Activated CD8-positive, alpha-beta memory T cell treated with anti-CD3 and anti-CD28 coated beads for 36 hours (primary cell): ENCODE measurements at regions not wholly inside any gene's neighbourhood (a gene's known extent, or its start where the extent isn't known, plus 50 kb on each side); places are given as distances from the start of the nearest gene placed in this dataset.
"Not testable (repeated sequence)": the region's sequence is repeated elsewhere in the genome, so short reads cannot be mapped to it uniquely, and the experiment has no call there.

Experiments
- CTCF ChIA-PET: fragments of 350-600 bp; sonication (Branson Sonifier 250); formaldehyde crosslinking; loops from one replicate; lab custom pipeline; 2021; ENCODE audit warnings: antibody characterized with exemption; lab: Charles Lee
- POLR2A ChIA-PET: fragments of 350-600 bp; sonication (Branson Sonifier 250); formaldehyde crosslinking; loops from one replicate; lab custom pipeline; 2021; ENCODE audit warnings: antibody characterized with exemption; lab: Charles Lee

DNA sequence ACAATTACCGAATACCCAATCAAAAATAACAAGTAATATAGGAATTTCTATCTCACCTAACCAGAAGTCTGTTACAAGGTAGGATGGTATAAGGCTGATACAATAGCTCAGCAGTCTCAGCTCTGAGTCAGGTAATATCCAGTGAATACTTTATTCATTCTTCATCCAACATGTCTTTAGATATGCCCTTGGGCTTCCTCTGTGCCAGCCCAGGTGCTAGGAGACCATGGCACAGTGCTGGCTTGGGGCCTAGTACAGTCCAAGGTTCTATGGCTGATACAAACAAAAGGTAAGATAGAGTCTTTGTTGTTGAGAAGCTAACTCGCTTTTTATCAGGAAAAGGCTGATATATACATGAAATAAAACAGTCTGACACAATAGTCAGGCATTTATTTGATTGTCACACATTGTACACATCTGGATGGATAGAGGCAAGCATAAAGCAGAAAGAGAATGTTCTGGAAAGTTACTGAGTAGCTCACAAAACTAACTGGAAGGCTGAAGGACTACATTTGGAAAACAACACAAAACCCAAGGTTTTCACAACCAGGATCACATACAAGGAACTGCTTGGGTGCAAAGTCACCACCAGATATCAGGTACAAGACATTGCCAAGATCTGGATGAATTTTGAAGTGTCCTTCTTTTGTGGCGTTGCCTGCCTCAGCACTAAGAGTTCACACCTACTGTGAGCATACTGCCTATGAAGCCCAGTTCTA, 110.4 kb upstream of the SCAF8 start:
- CTCF ChIA-PET = no interaction called here
- POLR2A ChIA-PET = no interaction called here

DNA sequence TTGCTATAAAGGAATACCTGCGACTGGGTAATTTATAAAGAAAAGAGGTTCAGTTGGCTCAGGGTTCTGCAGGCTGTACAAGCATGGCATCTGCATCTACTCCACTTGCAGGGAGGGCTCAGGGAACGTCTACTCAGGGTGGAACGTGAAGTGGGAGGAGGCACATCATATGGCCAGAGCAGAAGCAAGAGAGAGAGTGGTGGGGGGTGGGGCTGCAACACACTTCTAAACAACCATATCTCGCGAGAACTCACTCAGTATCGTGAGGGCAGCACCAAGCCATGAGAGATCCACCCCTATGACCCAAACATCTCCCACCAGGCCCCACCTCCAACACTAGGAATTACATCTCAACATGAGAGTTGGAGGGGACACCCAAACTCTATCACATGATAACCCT, 109.8 kb upstream of the SCAF8 start:
- POLR2A ChIA-PET = no interaction called here

DNA sequence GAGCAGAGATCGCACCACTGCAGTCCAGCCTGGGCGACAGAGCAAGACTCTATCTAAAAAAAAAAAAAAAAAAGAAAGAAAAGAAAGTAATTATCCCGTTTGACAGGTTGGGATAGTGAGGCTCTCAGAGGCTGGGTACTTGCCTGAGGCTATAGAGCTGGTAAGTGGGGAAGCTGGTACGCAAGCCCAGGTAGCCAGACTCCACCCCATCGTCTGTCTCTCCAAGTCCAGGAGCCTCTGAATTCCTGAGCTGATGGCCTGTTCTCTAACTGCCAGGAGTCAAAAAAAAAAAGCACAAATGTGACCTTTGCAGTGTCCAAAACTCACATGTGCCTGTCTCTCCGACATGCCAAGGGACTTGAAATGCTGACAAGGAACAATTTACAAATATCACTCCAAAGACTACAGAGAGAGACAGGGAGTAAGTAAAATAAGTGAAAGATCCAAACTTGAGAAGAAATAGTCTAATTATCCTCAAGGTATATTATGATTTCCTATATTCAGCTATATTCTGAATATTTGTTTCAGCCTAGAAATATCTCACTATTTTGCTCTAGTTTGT, 109.1 kb upstream of the SCAF8 start:
- ChIA-PET POLR2A (no interaction called here), CTCF (no interaction called here)

More for the DNA sequence above, 109.8 kb upstream of the SCAF8 start:
- CTCF ChIA-PET = no interaction called here

DNA sequence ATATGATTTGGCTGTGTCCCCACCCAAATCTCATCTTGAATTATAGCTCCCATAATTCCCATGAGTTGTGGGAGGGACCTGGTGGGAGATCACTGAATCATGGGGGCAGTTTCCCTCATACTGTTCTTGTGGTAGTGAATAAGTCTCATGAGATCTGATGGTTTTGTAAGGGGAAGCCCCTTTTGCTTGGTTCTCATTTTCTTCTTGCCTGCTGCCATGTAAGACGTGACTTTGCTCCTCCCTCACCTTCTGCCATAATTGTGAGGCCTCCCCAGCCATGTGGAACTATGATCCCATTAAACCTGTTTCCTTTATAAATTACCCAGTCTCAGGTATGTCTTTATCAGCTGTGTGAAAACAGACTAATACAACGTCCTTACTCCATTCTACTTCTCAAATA, 108.5 kb upstream of the SCAF8 start:
- CTCF ChIA-PET, POLR2A ChIA-PET: not testable (repeated sequence)

DNA sequence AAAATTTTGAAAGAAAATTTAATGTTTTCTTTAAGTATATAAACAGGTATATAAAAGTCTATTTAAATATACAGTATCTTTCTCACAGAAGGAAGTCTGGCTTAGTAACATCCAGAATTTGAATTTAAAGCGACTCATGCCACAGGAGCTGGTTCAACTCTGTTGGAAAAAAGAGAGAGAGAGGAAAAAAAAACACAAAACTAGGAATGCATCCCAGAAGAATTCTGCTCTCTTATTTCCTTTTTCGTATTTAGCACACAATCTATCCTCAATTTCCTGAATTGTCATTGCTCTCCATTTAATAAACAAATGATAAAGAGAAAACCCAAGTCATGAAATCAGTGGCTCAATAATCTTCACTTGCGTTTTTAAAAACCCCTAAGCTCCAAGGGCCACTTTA, 107.5 kb upstream of the SCAF8 start:
- POLR2A ChIA-PET = no interaction called here
- CTCF ChIA-PET = no interaction called here

DNA sequence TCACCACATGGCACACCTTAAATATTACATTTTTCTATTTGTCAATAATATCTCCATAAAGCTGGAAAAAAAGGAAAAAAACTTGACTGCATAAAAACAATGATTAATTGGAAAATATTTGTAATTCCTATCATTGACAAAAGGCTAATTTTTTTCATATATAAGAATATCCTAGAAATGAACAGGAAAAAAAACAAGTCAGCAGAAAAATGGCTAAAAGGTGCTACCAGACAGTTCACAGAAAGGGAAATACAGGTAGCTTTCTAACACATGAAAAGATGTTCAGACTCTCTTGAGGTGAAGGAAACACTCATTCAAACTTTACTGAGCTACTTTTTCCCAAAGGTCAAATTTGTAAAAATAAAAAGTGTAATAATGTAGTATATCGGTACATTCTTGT, 104.1 kb upstream of the SCAF8 start:
- POLR2A ChIA-PET = no interaction called here
- CTCF ChIA-PET = interaction anchor here (0.7 kb wide), 1 partner anchor 12 kb away, joined by 3 read pairs; no protein-coding TSS in a partner anchor

DNA sequence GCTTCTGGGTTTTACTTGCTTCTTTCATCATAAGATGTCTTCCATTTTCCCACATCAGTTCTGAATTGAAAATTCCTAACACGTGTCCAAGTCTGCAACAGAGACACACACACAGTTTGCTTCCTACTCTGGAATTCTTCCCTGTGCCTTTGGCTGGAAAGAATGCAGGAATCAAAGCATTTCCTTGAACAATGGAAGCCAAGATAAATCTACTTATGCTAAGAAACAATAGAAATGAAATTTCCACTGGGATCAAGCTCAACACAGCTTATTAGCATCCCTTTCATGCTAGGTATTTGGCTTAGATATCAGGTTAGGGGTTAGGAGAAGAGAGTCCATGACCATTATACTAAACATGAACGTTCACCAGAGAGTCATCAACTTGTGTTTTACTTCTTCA, 101.1 kb upstream of the SCAF8 start:
- ChIA-PET CTCF (no interaction called here), POLR2A (no interaction called here)

DNA sequence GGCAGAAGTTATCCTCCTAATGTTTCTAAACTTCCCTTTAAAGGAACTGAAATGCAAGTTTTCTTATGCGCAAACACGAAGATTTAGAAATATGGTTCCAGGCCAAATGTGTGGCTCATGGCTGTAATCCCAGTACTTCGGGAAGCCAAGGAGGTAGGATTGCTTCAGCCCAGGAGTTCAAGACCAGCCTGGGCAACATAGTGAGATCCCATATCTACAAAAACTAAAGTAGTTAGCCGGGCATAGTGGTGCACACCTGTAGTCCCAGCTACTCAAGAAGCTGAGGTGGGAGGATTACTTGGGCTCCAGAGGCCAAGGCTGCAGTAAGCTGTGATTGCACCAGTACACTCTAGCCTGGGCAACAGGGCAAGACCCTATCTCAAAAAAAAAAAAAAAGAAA, 95.8 kb upstream of the SCAF8 start:
- CTCF ChIA-PET = no interaction called here
- POLR2A ChIA-PET = no interaction called here

DNA sequence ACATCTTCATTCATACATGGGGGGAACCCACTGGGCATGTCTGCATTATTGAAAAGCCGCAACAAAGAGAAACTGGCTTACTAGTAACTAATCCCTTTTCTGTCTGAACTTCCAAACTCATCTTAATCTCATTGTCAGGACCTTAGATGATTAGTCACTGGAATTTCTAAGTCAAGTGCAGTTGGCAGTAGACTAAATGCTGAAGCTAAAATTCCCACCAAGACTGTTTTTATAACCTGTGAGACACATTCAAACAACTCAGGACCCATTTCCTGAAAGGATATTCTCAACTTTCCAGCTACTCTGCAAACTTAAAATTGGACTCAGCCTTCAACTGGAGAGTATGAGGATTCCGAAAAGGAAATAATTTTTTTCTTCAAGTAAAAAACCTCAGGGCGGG, 94.8 kb upstream of the SCAF8 start:
- CTCF ChIA-PET = no interaction called here
- POLR2A ChIA-PET = no interaction called here

DNA sequence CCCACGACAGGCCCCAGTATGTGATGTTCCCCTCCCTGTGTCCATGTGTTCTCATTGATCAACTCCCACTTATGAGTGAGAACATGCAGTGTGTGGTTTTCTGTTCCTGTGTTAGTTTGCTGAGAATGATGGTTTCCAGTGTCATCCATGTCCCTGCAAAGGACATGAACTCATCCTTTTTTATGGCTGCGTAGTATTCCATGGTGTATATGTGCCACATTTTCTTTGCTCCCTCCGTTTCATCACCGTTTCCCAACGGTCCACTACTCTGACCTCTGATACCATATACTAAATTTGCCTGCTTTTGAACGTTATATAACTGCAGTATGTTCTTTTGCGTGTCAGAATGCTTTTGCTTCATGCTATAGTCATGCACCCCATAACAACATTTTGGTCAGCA, 94.0 kb upstream of the SCAF8 start:
- POLR2A ChIA-PET, CTCF ChIA-PET: not testable (repeated sequence)

DNA sequence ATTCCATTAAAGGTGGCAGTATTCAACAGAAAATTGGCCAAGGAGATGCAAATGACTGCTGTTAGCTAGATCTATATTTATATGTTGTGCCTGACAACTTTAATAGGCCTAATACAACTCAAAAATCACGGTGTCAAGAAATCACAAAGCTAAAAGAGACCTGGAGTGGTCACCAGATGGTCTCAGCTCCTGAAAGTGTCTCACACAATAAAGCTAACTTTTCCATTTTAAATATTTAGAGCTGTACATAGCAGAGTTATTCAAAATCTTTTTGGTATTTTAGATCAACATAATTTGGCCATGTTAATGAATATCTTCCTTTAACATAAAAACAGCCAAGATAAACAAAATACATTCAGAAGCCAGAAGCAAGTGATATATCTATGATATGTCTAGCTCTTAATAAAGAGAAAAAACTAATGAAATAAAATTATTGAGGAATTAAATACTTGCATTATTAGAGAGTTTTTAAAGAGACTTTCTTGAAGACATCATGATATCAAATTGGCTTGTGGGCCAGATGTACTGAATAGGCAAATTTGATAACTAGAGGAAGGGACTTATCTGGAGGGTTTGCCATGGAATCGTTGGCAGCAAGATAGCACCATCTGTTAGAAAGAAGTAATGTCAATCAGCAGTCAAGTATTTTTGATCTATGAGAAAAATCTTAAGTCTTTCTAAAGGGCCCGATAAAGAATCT, 84.9 kb upstream of the SCAF8 start:
- POLR2A ChIA-PET = no interaction called here
- CTCF ChIA-PET = no interaction called here

DNA sequence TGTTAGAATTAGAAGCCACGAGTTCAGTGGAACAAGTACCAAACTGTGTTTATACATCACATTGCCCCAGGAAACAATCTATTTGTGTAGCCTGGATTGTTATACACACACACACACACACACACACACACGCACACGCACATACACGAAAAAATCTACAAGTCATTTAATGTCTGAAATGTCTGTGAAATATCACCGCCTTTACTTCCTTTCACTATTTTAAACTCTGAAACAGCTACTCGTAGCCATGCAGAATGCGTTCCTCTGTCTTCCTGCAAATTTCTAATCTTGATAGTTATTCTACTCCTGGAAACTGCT, 84.4 kb upstream of the SCAF8 start:
- POLR2A ChIA-PET = no interaction called here
- CTCF ChIA-PET = no interaction called here

DNA sequence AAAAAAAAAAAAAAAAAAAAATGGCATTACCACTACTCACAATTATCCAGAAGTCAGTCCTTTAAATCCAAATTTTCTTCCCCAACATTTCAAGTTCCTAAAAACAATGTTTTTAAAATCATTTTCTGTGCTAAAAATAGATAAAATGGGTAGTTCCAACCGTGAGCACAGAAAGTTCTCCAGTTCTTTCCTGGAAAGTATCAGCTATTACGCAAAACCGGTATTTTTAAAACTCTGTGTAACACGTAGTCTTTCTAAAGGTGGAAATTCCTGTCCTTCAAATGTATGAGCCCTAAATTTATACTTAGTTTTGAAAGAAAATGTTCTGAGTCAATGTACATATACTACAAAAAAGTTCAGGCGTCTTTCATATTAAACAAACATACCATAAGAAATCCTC, 83.5 kb upstream of the SCAF8 start:
- ChIA-PET POLR2A (no interaction called here), CTCF (no interaction called here)

DNA sequence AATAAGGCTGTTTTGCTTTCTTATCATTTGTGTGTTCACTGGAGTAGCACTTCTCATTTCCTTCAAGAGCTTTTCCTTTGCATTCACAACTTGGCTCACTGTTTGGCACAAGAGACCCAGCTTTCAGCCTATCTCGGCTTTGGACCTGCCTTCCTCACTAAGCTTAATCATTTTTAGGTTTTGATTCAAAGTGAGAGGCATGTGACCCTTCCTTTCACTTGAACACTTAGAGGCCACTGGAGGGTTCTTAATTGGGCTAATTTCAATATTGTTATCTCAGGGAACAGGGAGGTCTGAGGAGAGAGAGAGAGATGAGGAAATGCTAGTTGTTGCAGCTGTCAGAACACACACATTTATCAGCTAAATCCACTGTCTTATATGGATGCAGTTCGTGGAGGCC, 82.9 kb upstream of the SCAF8 start:
- CTCF ChIA-PET = no interaction called here
- POLR2A ChIA-PET = no interaction called here

DNA sequence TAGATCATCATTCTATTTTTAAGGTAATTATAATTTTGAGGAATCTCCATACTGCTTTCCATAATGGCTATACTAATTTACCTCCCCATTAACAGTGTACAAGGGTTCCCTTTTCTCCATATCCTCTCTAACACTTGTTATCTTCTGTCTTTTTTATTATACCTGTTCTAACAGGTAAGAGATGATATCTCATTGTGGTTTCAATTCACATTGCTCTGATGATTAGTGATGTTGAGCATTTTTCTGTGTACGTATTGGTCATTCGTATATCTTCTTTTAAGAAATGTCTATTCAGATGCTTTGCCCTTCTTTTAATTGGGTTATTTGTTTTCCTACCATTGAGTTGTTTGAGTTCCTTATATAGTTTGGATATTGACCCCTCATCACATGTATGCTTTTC, 81.6 kb upstream of the SCAF8 start:
- ChIA-PET CTCF (no interaction called here), POLR2A (no interaction called here)

DNA sequence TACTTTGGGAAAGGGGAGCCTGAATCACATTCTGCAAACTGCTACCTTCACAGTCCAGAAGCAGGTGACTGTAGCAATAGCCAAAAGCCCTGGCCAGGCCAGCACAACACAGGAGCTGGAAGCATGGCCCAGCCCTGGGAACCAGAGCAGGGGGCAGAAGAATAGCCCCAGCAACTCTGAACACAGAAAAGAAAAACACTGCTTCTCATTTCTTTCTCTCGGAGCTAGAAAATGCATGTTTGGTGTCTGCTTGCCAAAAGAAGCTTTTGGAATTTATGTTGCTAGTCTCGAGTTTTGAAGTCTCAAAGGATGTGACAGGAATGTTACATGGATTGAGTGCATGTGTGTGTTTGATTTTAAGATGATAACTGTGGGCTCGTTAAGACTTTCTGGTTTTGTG, 79.8 kb upstream of the SCAF8 start:
- CTCF ChIA-PET = no interaction called here
- POLR2A ChIA-PET = no interaction called here

DNA sequence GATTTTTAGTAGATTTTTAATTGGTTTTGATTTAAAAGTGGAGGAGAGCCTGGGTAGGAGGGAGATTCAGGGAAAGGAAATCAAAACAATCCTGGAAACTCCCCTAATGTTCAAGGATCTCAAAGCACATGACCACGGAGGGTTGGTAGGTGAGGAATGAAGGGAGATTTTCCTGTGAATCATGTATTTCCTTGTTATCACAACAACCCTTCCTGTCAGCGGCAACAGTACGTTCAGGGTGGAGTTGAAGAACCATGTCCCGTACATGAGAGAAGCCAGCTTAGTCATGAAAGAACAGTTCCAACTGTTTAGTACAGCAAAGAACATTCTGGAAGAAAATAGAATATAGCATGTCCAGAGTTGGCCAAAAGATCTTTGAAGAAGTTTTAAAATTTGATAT, 79.4 kb upstream of the SCAF8 start:
- ChIA-PET POLR2A (no interaction called here), CTCF (no interaction called here)

DNA sequence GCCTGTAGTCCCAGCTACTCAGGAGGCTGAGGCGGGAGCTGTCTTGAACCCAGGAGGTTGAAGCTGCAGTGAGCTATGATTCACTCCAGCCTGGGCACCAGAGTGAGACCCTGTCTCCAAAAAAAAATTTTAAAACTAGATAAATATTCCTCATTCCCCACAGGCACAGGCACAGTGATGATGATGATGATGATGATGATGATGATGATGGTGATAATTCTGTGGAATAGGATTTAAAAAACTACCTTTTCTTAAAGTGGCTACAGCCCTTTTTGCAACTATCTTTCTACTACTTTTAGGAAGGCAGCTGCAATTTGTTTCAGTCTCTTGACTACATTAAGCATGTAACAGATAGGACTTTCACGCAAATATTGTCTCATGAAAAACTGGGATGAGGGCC, 76.6 kb upstream of the SCAF8 start:
- ChIA-PET POLR2A (no interaction called here), CTCF (no interaction called here)

DNA sequence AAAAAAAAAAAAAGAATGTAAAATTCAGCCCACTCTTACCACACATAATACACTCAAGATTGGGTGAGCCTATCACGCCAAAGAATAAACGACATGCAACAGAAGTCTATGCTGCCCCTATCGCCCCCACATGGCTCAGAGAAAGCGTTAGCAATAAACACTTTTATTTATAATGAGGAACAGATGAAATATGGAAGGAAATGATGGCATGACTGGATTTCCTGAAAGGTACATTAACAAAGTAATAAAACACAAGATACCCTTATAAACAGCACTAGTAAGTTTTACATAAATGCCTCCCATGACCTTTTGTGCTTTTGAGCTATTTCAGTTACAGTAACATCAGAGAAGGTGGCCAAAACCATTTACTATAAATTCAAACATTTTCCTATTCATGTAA, 71.4 kb upstream of the SCAF8 start:
- POLR2A ChIA-PET = no interaction called here
- CTCF ChIA-PET = no interaction called here

DNA sequence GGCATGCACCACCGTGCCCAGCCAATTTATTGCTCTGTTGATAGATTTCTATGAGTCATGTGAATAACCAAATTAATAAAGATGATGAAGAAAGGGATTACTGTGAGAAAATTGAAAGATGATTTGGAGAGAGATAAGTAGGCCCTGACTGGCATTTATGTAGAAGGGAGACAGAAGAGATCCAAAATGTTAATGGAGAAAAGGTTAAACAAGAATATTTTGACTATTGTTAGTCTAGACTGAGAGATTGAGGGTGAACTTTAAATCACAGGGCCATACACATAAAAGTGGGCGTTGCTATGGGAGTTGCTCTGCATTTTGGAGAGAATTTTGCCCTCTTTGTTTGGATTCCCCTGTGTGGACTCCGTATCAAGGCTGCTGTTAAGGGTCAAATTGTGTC, 68.9 kb upstream of the SCAF8 start:
- CTCF ChIA-PET = no interaction called here

DNA sequence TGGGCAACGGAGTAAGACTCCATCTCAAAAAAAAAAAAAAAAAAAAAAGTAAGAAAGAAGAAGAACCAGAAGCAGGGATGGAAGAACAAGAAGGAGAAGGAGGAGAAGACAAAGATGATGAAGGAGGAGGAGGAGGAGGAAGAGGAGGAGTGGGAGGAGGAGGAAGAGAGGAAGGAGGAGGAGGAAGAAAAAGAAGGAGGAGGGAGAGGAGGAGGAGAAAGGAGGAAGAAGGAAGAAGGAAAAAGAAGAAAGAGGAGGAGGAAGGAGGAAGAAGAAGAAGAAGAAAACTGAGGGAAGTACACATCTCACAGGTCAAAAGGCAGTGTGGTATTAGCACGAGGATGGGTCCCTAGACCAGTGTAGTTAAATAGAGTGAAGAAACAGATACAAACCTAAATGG, 65.1 kb upstream of the SCAF8 start:
- POLR2A ChIA-PET = no interaction called here

More for the DNA sequence above, 68.9 kb upstream of the SCAF8 start:
- POLR2A ChIA-PET = no interaction called here

More for the DNA sequence above, 65.1 kb upstream of the SCAF8 start:
- CTCF ChIA-PET = no interaction called here
